Lower leg skin (tissue), 3 donors: ENCODE measurements at regions not wholly inside any gene's neighbourhood (a gene's known extent, or its start where the extent isn't known, plus 50 kb on each side); places are given as distances from the start of the nearest gene placed in this dataset.

ENCODE experiments used
- CTCF ChIP-seq, 3 donors: fragments of 450-650 bp; IDR thresholded peaks; one replicate each; pipeline ENCODE4 v1.5.1; 2016; ENCODE audit warnings: antibody characterized with exemption in 3 of 3, mild to moderate bottlenecking in 3 of 3, moderate library complexity in 2 of 3
- POLR2A ChIP-seq, 2 donors: fragments of 450-650 bp; IDR thresholded peaks; one replicate each; pipeline ENCODE4 v1.6.1; 2016 to 2017; ENCODE audit warnings: antibody characterized with exemption in 2 of 2, mild to moderate bottlenecking in 1 of 2, moderate library complexity in 1 of 2

GRCh38 chr11:131136486-131136885 is 220.2 kb upstream of the SNX19 start:
- TF ChIP-seq CTCF (IDR thresholded peaks at IDR 0.05): no peak
- no peak for TF ChIP-seq POLR2A (IDR thresholded peaks at IDR 0.05)
